ENCODE measurements at regions not wholly inside any gene's neighbourhood (a gene's known extent, or its start where the extent isn't known, plus 50 kb on each side); places are given as distances from the start of the nearest gene placed in this dataset.

DNA sequence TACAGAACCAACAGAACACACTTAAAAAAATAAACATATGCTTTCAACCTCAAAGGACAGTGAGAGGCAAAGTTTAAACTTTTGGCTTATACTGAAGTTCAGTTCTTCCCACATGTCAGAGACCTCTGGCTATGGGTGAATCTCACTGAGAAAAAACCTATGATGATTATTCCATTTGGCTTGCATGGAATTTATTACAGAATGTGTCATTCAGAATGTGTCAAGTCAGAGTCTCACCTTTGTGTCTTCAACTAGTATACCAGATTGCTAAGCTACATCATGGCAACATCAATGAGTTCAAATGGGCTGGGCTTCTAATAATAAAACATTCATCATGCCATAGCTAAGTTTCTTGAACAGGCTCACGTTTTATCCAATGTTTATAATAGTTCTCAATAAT, 987.0 kb downstream of the NTRK3 start:
- Histone ChIP-seq H3F3A (ENCODE audit: insufficient read depth, low read length, poor library complexity, severe bottlenecking) (no peaks in the 10 kb centered on the region), H3K79me2 (replicated peaks; ENCODE audit: insufficient read depth, low read length) (no peaks in the 10 kb centered on the region), H3K27ac (ENCODE audit: low read length) (no peak overlapping the region), H3K4me2 (ENCODE audit: low read length) (no peak overlapping the region), H3K36me3 (ENCODE audit: insufficient read depth, low read length) (no peaks in the 10 kb centered on the region), H3K4me3 (ENCODE audit: low read length) (no peak overlapping the region), H3K27me3 (ENCODE audit: insufficient read depth, low read depth, low read length) (no peaks in the 10 kb centered on the region), H3K9me3 (ENCODE audit: low read length) (no peaks in the 10 kb centered on the region), H2AFZ (ENCODE audit: low read depth, low read length) (no peak overlapping the region), H3K9ac (ENCODE audit: low read length) (no peak overlapping the region), H4K20me1 (ENCODE audit: insufficient read depth) (no peaks in the 10 kb centered on the region), H3K9me2 (ENCODE audit: insufficient read depth, low read length) (no peaks in the 10 kb centered on the region)
- TF ChIP-seq POLR2AphosphoS5 (IDR thresholded peaks at IDR 0.05) (no peak), REST (IDR thresholded peaks at IDR 0.05; ENCODE audit: borderline replicate concordance) (no peak), SMC3 (conservative IDR thresholded peaks at IDR 0.05; ENCODE audit: poor library complexity) (no peak), EP300 (conservative IDR thresholded peaks at IDR 0.05; ENCODE audit: poor library complexity, severe bottlenecking) (no peak), EZH2 (IDR thresholded peaks at IDR 0.05; ENCODE audit: borderline replicate concordance, insufficient read depth, low read length, poor library complexity, severe bottlenecking) (no peak), RAD21 (conservative IDR thresholded peaks at IDR 0.05) (no peak), MXI1 (conservative IDR thresholded peaks at IDR 0.05; ENCODE audit: poor library complexity, severe bottlenecking) (no peak), TAF1 (IDR thresholded peaks at IDR 0.05; ENCODE audit: low read depth) (no peak)
- TF ChIP-seq, protein P1, sequence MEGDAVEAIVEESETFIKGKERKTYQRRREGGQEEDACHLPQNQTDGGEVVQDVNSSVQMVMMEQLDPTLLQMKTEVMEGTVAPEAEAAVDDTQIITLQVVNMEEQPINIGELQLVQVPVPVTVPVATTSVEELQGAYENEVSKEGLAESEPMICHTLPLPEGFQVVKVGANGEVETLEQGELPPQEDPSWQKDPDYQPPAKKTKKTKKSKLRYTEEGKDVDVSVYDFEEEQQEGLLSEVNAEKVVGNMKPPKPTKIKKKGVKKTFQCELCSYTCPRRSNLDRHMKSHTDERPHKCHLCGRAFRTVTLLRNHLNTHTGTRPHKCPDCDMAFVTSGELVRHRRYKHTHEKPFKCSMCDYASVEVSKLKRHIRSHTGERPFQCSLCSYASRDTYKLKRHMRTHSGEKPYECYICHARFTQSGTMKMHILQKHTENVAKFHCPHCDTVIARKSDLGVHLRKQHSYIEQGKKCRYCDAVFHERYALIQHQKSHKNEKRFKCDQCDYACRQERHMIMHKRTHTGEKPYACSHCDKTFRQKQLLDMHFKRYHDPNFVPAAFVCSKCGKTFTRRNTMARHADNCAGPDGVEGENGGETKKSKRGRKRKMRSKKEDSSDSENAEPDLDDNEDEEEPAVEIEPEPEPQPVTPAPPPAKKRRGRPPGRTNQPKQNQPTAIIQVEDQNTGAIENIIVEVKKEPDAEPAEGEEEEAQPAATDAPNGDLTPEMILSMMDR (IDR thresholded peaks at IDR 0.05; ENCODE audit: poor library complexity, severe bottlenecking): no peak

DNA sequence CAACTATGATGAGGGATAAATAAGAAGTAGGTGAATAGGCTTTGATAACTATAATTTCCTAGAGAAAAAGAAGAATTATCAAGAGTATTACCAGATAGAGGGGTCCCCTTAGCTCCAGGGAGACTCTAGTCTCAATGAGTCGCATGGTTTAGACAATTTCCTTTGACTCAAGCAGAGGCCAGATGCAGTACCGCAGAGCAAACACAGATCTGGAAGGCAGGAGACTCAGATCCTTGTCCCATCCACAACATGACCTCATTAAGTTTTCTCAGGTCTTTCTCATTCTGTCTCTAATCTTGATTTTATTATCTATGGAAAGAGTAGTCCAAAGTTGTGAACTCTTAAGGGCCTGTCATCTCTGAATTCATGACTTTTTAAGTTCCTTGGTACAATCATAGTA, 987.9 kb downstream of the NTRK3 start:
- TF ChIP-seq POLR2AphosphoS5 (IDR thresholded peaks at IDR 0.05): no peak
- TF ChIP-seq TAF1 (IDR thresholded peaks at IDR 0.05; ENCODE audit: low read depth): no peak
- TF ChIP-seq REST (IDR thresholded peaks at IDR 0.05; ENCODE audit: borderline replicate concordance): no peak
- no peak overlapping the region for H3K4me2 ChIP-seq (ENCODE audit: low read length)
- no peaks in the 10 kb centered on the region for H3K79me2 ChIP-seq (replicated peaks; ENCODE audit: insufficient read depth, low read length)
- no peak overlapping the region for H2AFZ ChIP-seq (ENCODE audit: low read depth, low read length)
- H3F3A ChIP-seq (ENCODE audit: insufficient read depth, low read length, poor library complexity, severe bottlenecking): no peaks in the 10 kb centered on the region
- no peaks in the 10 kb centered on the region for H3K9me3 ChIP-seq (ENCODE audit: low read length)
- no peaks in the 10 kb centered on the region for H3K9me2 ChIP-seq (ENCODE audit: insufficient read depth, low read length)
- H3K27me3 ChIP-seq (ENCODE audit: insufficient read depth, low read depth, low read length): no peaks in the 10 kb centered on the region
- H3K36me3 ChIP-seq (ENCODE audit: insufficient read depth, low read length): no peaks in the 10 kb centered on the region
- H3K9ac ChIP-seq (ENCODE audit: low read length): no peak overlapping the region
- no peak overlapping the region for H3K27ac ChIP-seq (ENCODE audit: low read length)
- H3K4me3 ChIP-seq (ENCODE audit: low read length): no peak overlapping the region
- H4K20me1 ChIP-seq (ENCODE audit: insufficient read depth): no peaks in the 10 kb centered on the region

Measured in neural cell (in vitro differentiated cells).